ENCODE measurements at regions not wholly inside any gene's neighbourhood (a gene's known extent, or its start where the extent isn't known, plus 50 kb on each side); places are given as distances from the start of the nearest gene placed in this dataset.

- no peaks in the 10 kb centered on the region for H3K27me3 ChIP-seq
- ATAC-seq = no peak
- WGBS, 2 donors = 47 to 50% methylated on average over 4 of the region's 4 CpGs
- H3K27ac ChIP-seq = no peak overlapping the region
- H3K4me3 ChIP-seq = no peak overlapping the region
- no peaks in the 10 kb centered on the region for H3K9me3 ChIP-seq
- intact Hi-C loops (cut with DNase I) = no loop called here
- no peak for DNase-seq
- no peak for TF ChIP-seq POLR2A (IDR thresholded peaks at IDR 0.05)
- no peak for TF ChIP-seq CTCF (IDR thresholded peaks at IDR 0.05)
- H3K4me1 ChIP-seq = no peaks in the 10 kb centered on the region
- no peaks in the 10 kb centered on the region for H3K36me3 ChIP-seq (replicated peaks in 1 of 2; ENCODE audit: insufficient read depth in 1 of 2, low read depth in 2 of 2)
Observed at GRCh38 chr16:79972053-79972704, 371.6 kb upstream of the MAF start.

GRCh38 chr16:79971237-79971572 lies 370.7 kb upstream of the MAF start:
- DNase-seq (no peak), ATAC-seq (no peak)
- no peaks in the 10 kb centered on the region for H3K4me1 ChIP-seq
- H3K27me3 ChIP-seq = no peaks in the 10 kb centered on the region
- H3K36me3 ChIP-seq (replicated peaks in 1 of 2; ENCODE audit: insufficient read depth in 1 of 2, low read depth in 2 of 2) = no peaks in the 10 kb centered on the region
- intact Hi-C loops (cut with DNase I) = no loop called here
- no peaks in the 10 kb centered on the region for H3K9me3 ChIP-seq
- no peak overlapping the region for H3K4me3 ChIP-seq
- no peak overlapping the region for H3K27ac ChIP-seq
- TF ChIP-seq POLR2A (IDR thresholded peaks at IDR 0.05) (no peak), CTCF (IDR thresholded peaks at IDR 0.05) (no peak)

- 49 to 56% methylated on average over 10 of the region's 10 CpGs for WGBS, 2 donors
- H3K27ac ChIP-seq = no peak overlapping the region
- H3K4me1 ChIP-seq = no peaks in the 10 kb centered on the region
- DNase-seq = peak in 3 of 4 donors; percentile 11 to 20 (median 14)
- intact Hi-C loops (cut with DNase I) = no loop called here
- TF ChIP-seq POLR2A (IDR thresholded peaks at IDR 0.05) (no peak), CTCF (IDR thresholded peaks at IDR 0.05) (no peak)
- H3K27me3 ChIP-seq = no peaks in the 10 kb centered on the region
- H3K36me3 ChIP-seq (replicated peaks in 1 of 2; ENCODE audit: insufficient read depth in 1 of 2, low read depth in 2 of 2) = no peaks in the 10 kb centered on the region
- no peaks in the 10 kb centered on the region for H3K9me3 ChIP-seq
- ATAC-seq = no peak
- H3K4me3 ChIP-seq = no peak overlapping the region
Observed at GRCh38 chr16:79970551-79971236, 370.2 kb upstream of the MAF start.

- no peaks in the 10 kb centered on the region for H3K27me3 ChIP-seq
- H3K4me1 ChIP-seq = no peaks in the 10 kb centered on the region
- no peak overlapping the region for H3K4me3 ChIP-seq
- H3K27ac ChIP-seq = no peak overlapping the region
- TF ChIP-seq CTCF (IDR thresholded peaks at IDR 0.05) = no peak
- no peak for TF ChIP-seq POLR2A (IDR thresholded peaks at IDR 0.05)
- ATAC-seq = no peak
- no peaks in the 10 kb centered on the region for H3K9me3 ChIP-seq
- 60 to 61% methylated on average over 3 of the region's 3 CpGs for WGBS, 2 donors
- intact Hi-C loops (cut with DNase I) = no loop called here
- H3K36me3 ChIP-seq (replicated peaks in 1 of 2; ENCODE audit: insufficient read depth in 1 of 2, low read depth in 2 of 2) = no peaks in the 10 kb centered on the region
- DNase-seq = no peak
Observed at GRCh38 chr16:79970087-79970486, 369.6 kb upstream of the MAF start.

GRCh38 chr16:79969458-79969857 lies 368.9 kb upstream of the MAF start:
- no peaks in the 10 kb centered on the region for H3K4me1 ChIP-seq
- H3K27ac ChIP-seq = no peak overlapping the region
- H3K4me3 ChIP-seq = no peak overlapping the region
- intact Hi-C loops (cut with DNase I) = no loop called here
- DNase-seq (no peak), ATAC-seq (no peak)
- H3K9me3 ChIP-seq = no peaks in the 10 kb centered on the region
- no peaks in the 10 kb centered on the region for H3K27me3 ChIP-seq
- H3K36me3 ChIP-seq (replicated peaks in 1 of 2; ENCODE audit: insufficient read depth in 1 of 2, low read depth in 2 of 2) = no peaks in the 10 kb centered on the region
- WGBS, 2 donors = 88 to 90% methylated on average over 5 of the region's 5 CpGs
- TF ChIP-seq POLR2A (IDR thresholded peaks at IDR 0.05) = no peak
- TF ChIP-seq CTCF (IDR thresholded peaks at IDR 0.05) = no peak
